K562 (cell line): ENCODE measurements at regions not wholly inside any gene's neighbourhood (a gene's known extent, or its start where the extent isn't known, plus 50 kb on each side); places are given as distances from the start of the nearest gene placed in this dataset.

ENCODE experiments used
- ATAC-seq: fragments of 200-7000 bp; cut with Tn5 transposase; 3 replicates; pipeline ENCODE4 v1.9.1; 2020; ENCODE audit warnings: moderate library complexity
- BruUV-seq: library from RNA; stranded (reverse); fragments of 400-500 nt; replicated peaks from 2 replicates; lab custom pipeline; 2021; lab: Mats Ljungman, UMichigan
- CTCF ChIA-PET: fragments of 300-600 bp; formaldehyde crosslinking; extraction: SDS; loops from one replicate; lab custom pipeline; 2021; ENCODE audit warnings: low intra/inter-chr PET ratio; lab: Yijun Ruan, JAX
- POLR2A ChIA-PET: fragments of 300-600, 350-650 bp; sonication (Branson Sonifier 250); formaldehyde crosslinking; extraction: SDS; loops from one replicate; lab custom pipeline; 2021; ENCODE audit warnings: antibody characterized with exemption, inconsistent platforms; lab: Yijun Ruan, JAX
- DNase-seq, 4 experiments: peaks; one replicate each; pipeline versions ENCODE4 v3.0.0 to v3.0.0-alpha.2; 2011 to 2018; ENCODE audit warnings: low spot score in 3 of 4, mixed read lengths in 3 of 4; ENCODE audit errors: extremely low read depth in 1 of 4
- FAIRE-seq: peaks from 2 replicates; lab custom pipeline; 2011; peaks lifted over from hg19 to GRCh38; lab: Jason Lieb, UNC
- H2AFZ ChIP-seq: 2 replicates; pipeline ENCODE4 v1.6.0; 2011; ENCODE audit warnings: low read depth, low read length, control low read depth, inconsistent platforms
- H3K27ac ChIP-seq: fragments of 200-600 bp; 3 replicates; pipeline ENCODE4 v1.8.0; 2011; ENCODE audit warnings: low read depth, mild to moderate bottlenecking, control low read depth, inconsistent platforms, low read length, moderate library complexity, mixed read lengths; ENCODE audit errors: extremely low read depth
- H3K27me3 ChIP-seq, 2 experiments: fragments of 300-600 bp in 1 of 2; 2 replicates in 1 of 2; 3 replicates in 1 of 2; pipeline versions ENCODE4 v1.6.0 to v1.8.0; 2011; ENCODE audit warnings: inconsistent platforms in 2 of 2, low read length in 2 of 2, mild to moderate bottlenecking in 1 of 2, mixed read lengths in 1 of 2, moderate library complexity in 1 of 2; ENCODE audit not compliant: control insufficient read depth in 2 of 2, insufficient read depth in 2 of 2
- H3K36me3 ChIP-seq: fragments of 300-600 bp; 3 replicates; pipeline ENCODE4 v1.8.0; 2011; ENCODE audit warnings: mild to moderate bottlenecking, low read length, inconsistent platforms; ENCODE audit not compliant: control insufficient read depth, insufficient read depth
- H3K4me1 ChIP-seq, 2 experiments: fragments of 200-600 bp in 1 of 2; replicated peaks in 1 of 2; 2 replicates in 1 of 2; 3 replicates in 1 of 2; pipeline versions ENCODE4 v1.5.1 to v1.8.0; 2011; ENCODE audit warnings: inconsistent platforms in 2 of 2, low read length in 2 of 2, mild to moderate bottlenecking in 1 of 2, mixed read lengths in 1 of 2, moderate library complexity in 1 of 2; ENCODE audit not compliant: control insufficient read depth in 2 of 2, insufficient read depth in 2 of 2
- H3K4me2 ChIP-seq: 2 replicates; pipeline ENCODE4 v1.6.1; 2011; ENCODE audit warnings: low read length, control low read depth, inconsistent platforms, mixed read lengths; ENCODE audit not compliant: insufficient read depth
- H3K4me3 ChIP-seq: fragments of 200-600 bp; sonication (generic), shearing (Covaris generic); 2 replicates; pipeline ENCODE4 v1.5.1; 2016; ENCODE audit warnings: control low read depth, inconsistent platforms
- H3K79me2 ChIP-seq: fragments of 200-600 bp; 3 replicates; pipeline ENCODE4 v1.8.0; 2011; ENCODE audit warnings: low read length, inconsistent platforms; ENCODE audit not compliant: control insufficient read depth, insufficient read depth
- H3K9ac ChIP-seq, 2 experiments: 2 replicates each; pipeline versions ENCODE4 v1.6.0 to v1.6.1; 2011; ENCODE audit warnings: low read depth in 2 of 2, low read length in 2 of 2, control low read depth in 1 of 2, inconsistent platforms in 1 of 2, mild to moderate bottlenecking in 1 of 2, mixed read lengths in 1 of 2; ENCODE audit not compliant: insufficient read depth in 1 of 2
- H3K9me1 ChIP-seq: one replicate; pipeline ENCODE4 v1.6.0; 2011; ENCODE audit warnings: inconsistent platforms, mild to moderate bottlenecking, low read length, moderate library complexity; ENCODE audit not compliant: control insufficient read depth, insufficient read depth
- H3K9me3 ChIP-seq: replicated peaks from 2 replicates; pipeline ENCODE4 v1.5.1; 2011; ENCODE audit warnings: low read depth, low read length, inconsistent platforms; ENCODE audit not compliant: control insufficient read depth, insufficient read depth
- H4K20me1 ChIP-seq: replicated peaks from 2 replicates; pipeline ENCODE4 v1.6.1; 2011; ENCODE audit warnings: low read length, inconsistent platforms, mixed read lengths; ENCODE audit not compliant: control insufficient read depth, insufficient read depth
- E2F5 ChIP-seq: sonication (generic); formaldehyde crosslinking; IDR thresholded peaks from 2 replicates; pipeline ENCODE4 v1.8.0; 2022; ENCODE audit warnings: mild to moderate bottlenecking, missing genetic modification reagents
- FOXO4 ChIP-seq: fragments of 450-650 bp; formaldehyde crosslinking; IDR thresholded peaks from 2 replicates; pipeline ENCODE4 v1.4.0; 2020; ENCODE audit warnings: mild to moderate bottlenecking, moderate library complexity
- KAT8 ChIP-seq: fragments of 450-650 bp; IDR thresholded peaks from 2 replicates; pipeline ENCODE4 v1.6.1; 2016; ENCODE audit warnings: low read depth, mild to moderate bottlenecking
- KLF6 ChIP-seq: fragments of 250-450 bp; sonication (Bioruptor Pico); IDR thresholded peaks from 2 replicates; pipeline ENCODE4 v1.4.0; 2020; ENCODE audit warnings: mild to moderate bottlenecking, moderate library complexity, borderline replicate concordance
- MAZ ChIP-seq, 2 experiments: fragments of 450-650 bp in 1 of 2; sonication (generic) in 1 of 2; formaldehyde crosslinking; IDR thresholded peaks in 1 of 2; conservative IDR thresholded peaks in 1 of 2; 2 replicates each; pipeline versions ENCODE4 v1.4.0 to v1.5.0; 2020; ENCODE audit warnings: mild to moderate bottlenecking in 1 of 2, missing genetic modification reagents in 1 of 2
- MEIS2 ChIP-seq: fragments of 450-650 bp; IDR thresholded peaks from 2 replicates; pipeline ENCODE4 v1.6.1; 2014; ENCODE audit warnings: mild to moderate bottlenecking; ENCODE audit not compliant: partially characterized antibody
- MXI1 ChIP-seq: IDR thresholded peaks from 2 replicates; pipeline ENCODE4 v1.6.1; 2011; ENCODE audit warnings: low read depth, mild to moderate bottlenecking, improper control_type of control experiment, low read length
- PRPF4 ChIP-seq: fragments of 200-400 bp; formaldehyde crosslinking; IDR thresholded peaks from one replicate; pipeline ENCODE4 v1.6.1; 2017; ENCODE audit warnings: low read length, low read depth, mild to moderate bottlenecking; ENCODE audit not compliant: insufficient read depth, poor library complexity, severe bottlenecking
- RBBP5 ChIP-seq: fragments of 200-600 bp; sonication (generic); IDR thresholded peaks from 2 replicates; pipeline ENCODE4 v1.6.1; 2012; ENCODE audit warnings: borderline replicate concordance, mild to moderate bottlenecking, low read length, control low read depth, inconsistent platforms; ENCODE audit not compliant: insufficient read depth, poor library complexity, severe bottlenecking
- RBFOX2 ChIP-seq: fragments of 200-400 bp; formaldehyde crosslinking; IDR thresholded peaks from 2 replicates; pipeline ENCODE4 v1.6.1; 2017; ENCODE audit warnings: low read depth, mild to moderate bottlenecking, low read length, moderate library complexity
- SMAD1 ChIP-seq: fragments of 150-350 bp; IDR thresholded peaks from 2 replicates; pipeline ENCODE4 v1.6.1; 2014; ENCODE audit warnings: low read length, low read depth; ENCODE audit not compliant: partially characterized antibody
- SRF ChIP-seq, 2 experiments: fragments of 250-450, 450-650 bp in 1 of 2; sonication (Bioruptor Pico) in 1 of 2; sonication (generic) in 1 of 2; formaldehyde crosslinking; IDR thresholded peaks; 2 replicates each; pipeline versions ENCODE4 v1.5.0 to v1.5.1; 2020 to 2022; ENCODE audit warnings: mild to moderate bottlenecking in 1 of 2, missing genetic modification reagents in 1 of 2
- STAT6 ChIP-seq: sonication (generic); formaldehyde crosslinking; IDR thresholded peaks from 2 replicates; pipeline ENCODE4 v1.8.1; 2023; ENCODE audit warnings: mild to moderate bottlenecking, missing genetic modification reagents
- ZNF212 ChIP-seq: fragments of 450-650 bp; formaldehyde crosslinking; IDR thresholded peaks from 2 replicates; pipeline ENCODE4 v1.4.0; 2020; ENCODE audit warnings: mild to moderate bottlenecking
- ZNF785 ChIP-seq: fragments of 250-450 bp; sonication (Bioruptor Pico); IDR thresholded peaks from 2 replicates; pipeline ENCODE4 v1.4.0; 2020; ENCODE audit warnings: mild to moderate bottlenecking
- WGBS: fragments of 100-300 bp; shearing (Covaris generic); methylation state at CpG from one replicate; pipeline ENCODE4 v1.1.6; 2016; ENCODE audit warnings: low coverage, mixed read lengths; ENCODE audit not compliant: insufficient coverage; ENCODE audit errors: missing lambda C conversion rate; 5-methylcytosine and 5-hydroxymethylcytosine counted together
- in situ Hi-C: fragments of 300-500 bp; cut with MboI; formaldehyde crosslinking; loops from 4 replicates; pipeline ENCODE4 v1.15.0; 2018; ENCODE audit warnings: inconsistent platforms, mixed read lengths
- intact Hi-C: fragments of 100-400 bp; cut with micrococcal nuclease; formaldehyde crosslinking; loops from 2 replicates; pipeline ENCODE4 v1.14.2; 2022

- H3K79me2 ChIP-seq = no peaks in the 10 kb centered on the region
- in situ Hi-C loops (no loop called here), intact Hi-C loops (no loop called here)
- 0% methylated on average over 1 of the region's 1 CpG for WGBS
- DNase-seq (no peak), FAIRE-seq (no peak)
- POLR2A ChIA-PET = no interaction called here
- no peak overlapping the region for H2AFZ ChIP-seq
- H3K9me1 ChIP-seq = no peaks in the 10 kb centered on the region
- no peak overlapping the region for H3K4me3 ChIP-seq
- H3K9ac ChIP-seq = no peak overlapping the region
- H3K27ac ChIP-seq = no peak overlapping the region
- TF ChIP-seq FOXO4 (CRISPR knock-in tag) = no peak
- TF ChIP-seq RBFOX2 = no peak
- TF ChIP-seq ZNF212 (CRISPR knock-in tag) = no peak
- TF ChIP-seq MXI1 = no peak
- no peak for TF ChIP-seq RBBP5
- TF ChIP-seq ZNF785 (CRISPR knock-in tag) = no peak
- no peak for TF ChIP-seq MAZ (CRISPR knock-in tag; conservative IDR thresholded peaks at IDR 0.05 in 1 of 2, IDR thresholded peaks at IDR 0.05 in 1 of 2)
- no peak for TF ChIP-seq KAT8
- no peak for TF ChIP-seq KLF6 (CRISPR knock-in tag)
- no peak for TF ChIP-seq PRPF4
- no peak for TF ChIP-seq MEIS2
- no peak for TF ChIP-seq SRF (CRISPR knock-in tag; IDR thresholded peaks at IDR 0.05)
- no peak for TF ChIP-seq E2F5 (CRISPR knock-in tag)
- no peak for TF ChIP-seq STAT6 (CRISPR knock-in tag)
- no peak for TF ChIP-seq SMAD1
- TF ChIP-seq, all 486 proteins: peak for 0
- H3K27me3 ChIP-seq = no peaks in the 10 kb centered on the region
- BruUV-seq = no TSS peak
- no peaks in the 10 kb centered on the region for H3K36me3 ChIP-seq
- CTCF ChIA-PET = no interaction called here
- H3K4me1 ChIP-seq = no peaks in the 10 kb centered on the region
- no peak overlapping the region for H3K4me2 ChIP-seq
- ATAC-seq = no peak
- no peaks in the 10 kb centered on the region; the same call in 1 of the 2 replicates for H3K9me3 ChIP-seq
- no peaks in the 10 kb centered on the region for H4K20me1 ChIP-seq
Measured at GRCh38 chr6:81557811-81558210, 194.7 kb downstream of the TENT5A start.
